HL-60 (cell line): ENCODE measurements at regions not wholly inside any gene's neighbourhood (a gene's known extent, or its start where the extent isn't known, plus 50 kb on each side); places are given as distances from the start of the nearest gene placed in this dataset.

Experiments
- POLR2AphosphoS5 ChIP-seq: IDR thresholded peaks from 2 replicates; pipeline ENCODE4 v1.6.1; 2012; ENCODE audit warnings: low read depth
- TF ChIP-seq, protein P1 (sequence below): IDR thresholded peaks from one replicate; pipeline ENCODE4 v1.5.1; 2011; ENCODE audit warnings: low read length, control low read depth, inconsistent platforms; ENCODE audit not compliant: insufficient read depth
- TF ChIP-seq, protein P2 (sequence below): IDR thresholded peaks from 2 replicates; pipeline ENCODE4 v1.6.1; 2012; ENCODE audit warnings: low read depth; ENCODE audit not compliant: insufficient replicate concordance

DNA sequence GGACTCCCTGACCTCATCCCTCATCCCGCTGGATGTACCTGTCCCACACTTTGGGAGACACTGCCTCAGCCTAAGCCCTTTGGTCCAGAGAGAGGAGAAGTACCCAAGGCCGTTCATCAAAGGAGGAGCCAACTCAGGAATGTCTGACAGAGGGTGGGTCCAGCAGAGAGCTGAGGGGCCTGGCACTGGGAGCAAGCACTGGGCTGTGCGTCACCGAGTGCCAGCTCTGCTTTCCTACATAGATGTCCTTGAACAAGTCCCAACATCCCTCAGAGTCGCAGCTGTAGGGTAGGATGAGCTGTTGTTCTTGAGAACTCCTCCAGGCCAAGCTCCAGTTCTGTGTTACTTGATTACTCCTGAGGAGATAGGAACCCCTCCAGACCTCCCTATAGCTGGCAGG is 68.8 kb upstream of the ACOT11 start:
- TF ChIP-seq, protein P1, sequence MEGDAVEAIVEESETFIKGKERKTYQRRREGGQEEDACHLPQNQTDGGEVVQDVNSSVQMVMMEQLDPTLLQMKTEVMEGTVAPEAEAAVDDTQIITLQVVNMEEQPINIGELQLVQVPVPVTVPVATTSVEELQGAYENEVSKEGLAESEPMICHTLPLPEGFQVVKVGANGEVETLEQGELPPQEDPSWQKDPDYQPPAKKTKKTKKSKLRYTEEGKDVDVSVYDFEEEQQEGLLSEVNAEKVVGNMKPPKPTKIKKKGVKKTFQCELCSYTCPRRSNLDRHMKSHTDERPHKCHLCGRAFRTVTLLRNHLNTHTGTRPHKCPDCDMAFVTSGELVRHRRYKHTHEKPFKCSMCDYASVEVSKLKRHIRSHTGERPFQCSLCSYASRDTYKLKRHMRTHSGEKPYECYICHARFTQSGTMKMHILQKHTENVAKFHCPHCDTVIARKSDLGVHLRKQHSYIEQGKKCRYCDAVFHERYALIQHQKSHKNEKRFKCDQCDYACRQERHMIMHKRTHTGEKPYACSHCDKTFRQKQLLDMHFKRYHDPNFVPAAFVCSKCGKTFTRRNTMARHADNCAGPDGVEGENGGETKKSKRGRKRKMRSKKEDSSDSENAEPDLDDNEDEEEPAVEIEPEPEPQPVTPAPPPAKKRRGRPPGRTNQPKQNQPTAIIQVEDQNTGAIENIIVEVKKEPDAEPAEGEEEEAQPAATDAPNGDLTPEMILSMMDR: no peak
- TF ChIP-seq, protein P2, sequence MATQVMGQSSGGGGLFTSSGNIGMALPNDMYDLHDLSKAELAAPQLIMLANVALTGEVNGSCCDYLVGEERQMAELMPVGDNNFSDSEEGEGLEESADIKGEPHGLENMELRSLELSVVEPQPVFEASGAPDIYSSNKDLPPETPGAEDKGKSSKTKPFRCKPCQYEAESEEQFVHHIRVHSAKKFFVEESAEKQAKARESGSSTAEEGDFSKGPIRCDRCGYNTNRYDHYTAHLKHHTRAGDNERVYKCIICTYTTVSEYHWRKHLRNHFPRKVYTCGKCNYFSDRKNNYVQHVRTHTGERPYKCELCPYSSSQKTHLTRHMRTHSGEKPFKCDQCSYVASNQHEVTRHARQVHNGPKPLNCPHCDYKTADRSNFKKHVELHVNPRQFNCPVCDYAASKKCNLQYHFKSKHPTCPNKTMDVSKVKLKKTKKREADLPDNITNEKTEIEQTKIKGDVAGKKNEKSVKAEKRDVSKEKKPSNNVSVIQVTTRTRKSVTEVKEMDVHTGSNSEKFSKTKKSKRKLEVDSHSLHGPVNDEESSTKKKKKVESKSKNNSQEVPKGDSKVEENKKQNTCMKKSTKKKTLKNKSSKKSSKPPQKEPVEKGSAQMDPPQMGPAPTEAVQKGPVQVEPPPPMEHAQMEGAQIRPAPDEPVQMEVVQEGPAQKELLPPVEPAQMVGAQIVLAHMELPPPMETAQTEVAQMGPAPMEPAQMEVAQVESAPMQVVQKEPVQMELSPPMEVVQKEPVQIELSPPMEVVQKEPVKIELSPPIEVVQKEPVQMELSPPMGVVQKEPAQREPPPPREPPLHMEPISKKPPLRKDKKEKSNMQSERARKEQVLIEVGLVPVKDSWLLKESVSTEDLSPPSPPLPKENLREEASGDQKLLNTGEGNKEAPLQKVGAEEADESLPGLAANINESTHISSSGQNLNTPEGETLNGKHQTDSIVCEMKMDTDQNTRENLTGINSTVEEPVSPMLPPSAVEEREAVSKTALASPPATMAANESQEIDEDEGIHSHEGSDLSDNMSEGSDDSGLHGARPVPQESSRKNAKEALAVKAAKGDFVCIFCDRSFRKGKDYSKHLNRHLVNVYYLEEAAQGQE: no peak
- no peak for TF ChIP-seq POLR2AphosphoS5
